ENCODE measurements at regions not wholly inside any gene's neighbourhood (a gene's known extent, or its start where the extent isn't known, plus 50 kb on each side); places are given as distances from the start of the nearest gene placed in this dataset.

DNA sequence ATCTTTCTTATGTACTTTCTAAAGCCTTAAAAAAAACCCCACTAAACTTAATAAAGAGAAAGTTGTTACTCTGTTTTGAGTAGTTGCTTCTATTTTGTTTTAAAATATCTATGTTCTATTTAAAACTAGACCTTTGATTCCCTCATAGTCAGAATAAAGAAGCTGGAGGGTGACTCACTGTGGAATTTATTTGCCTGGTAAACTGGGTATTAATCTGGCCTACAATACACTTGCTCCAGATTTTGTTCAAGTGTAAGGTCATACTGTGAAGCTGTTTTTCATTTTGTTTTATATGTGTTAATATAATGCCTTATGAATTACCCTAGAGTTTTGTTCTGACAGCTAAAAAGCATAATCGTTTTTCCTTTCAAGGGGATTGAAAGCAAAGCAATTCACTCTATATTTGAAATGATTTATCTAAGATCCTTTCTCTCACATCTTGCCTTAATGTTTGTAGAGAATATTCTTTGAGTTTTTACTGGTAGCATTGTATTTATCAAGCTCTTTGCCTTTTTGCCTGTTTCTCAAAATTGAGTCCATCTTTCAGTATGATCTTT, 277.4 kb upstream of the PITX2 start:
- H3K4me1 ChIP-seq (ENCODE audit: control insufficient read depth in 1 of 2, insufficient read depth in 2 of 2, low read length in 2 of 2), result no peaks in the 10 kb centered on the region
- peaks cover 18 to 41% of the 10 kb centered on the region in 2 donors for H3K27me3 ChIP-seq (ENCODE audit: control insufficient read depth in 1 of 2, insufficient read depth in 2 of 2, low read length in 2 of 2)
- no peaks in the 10 kb centered on the region for H3K9me3 ChIP-seq (ENCODE audit: control insufficient read depth in 1 of 2, low read length in 2 of 2)
- no peaks in the 10 kb centered on the region for H3K36me3 ChIP-seq (ENCODE audit: control insufficient read depth in 1 of 2, insufficient read depth in 2 of 2, low read length in 2 of 2)
- H3K9ac ChIP-seq (ENCODE audit: low read depth in 1 of 2, low read length in 2 of 2), result no peak overlapping the region
- H3K4me3 ChIP-seq (ENCODE audit: low read depth in 1 of 2, low read length in 2 of 2), result no peak overlapping the region
- no peak overlapping the region for H3K27ac ChIP-seq (ENCODE audit: low read depth, low read length)

DNA sequence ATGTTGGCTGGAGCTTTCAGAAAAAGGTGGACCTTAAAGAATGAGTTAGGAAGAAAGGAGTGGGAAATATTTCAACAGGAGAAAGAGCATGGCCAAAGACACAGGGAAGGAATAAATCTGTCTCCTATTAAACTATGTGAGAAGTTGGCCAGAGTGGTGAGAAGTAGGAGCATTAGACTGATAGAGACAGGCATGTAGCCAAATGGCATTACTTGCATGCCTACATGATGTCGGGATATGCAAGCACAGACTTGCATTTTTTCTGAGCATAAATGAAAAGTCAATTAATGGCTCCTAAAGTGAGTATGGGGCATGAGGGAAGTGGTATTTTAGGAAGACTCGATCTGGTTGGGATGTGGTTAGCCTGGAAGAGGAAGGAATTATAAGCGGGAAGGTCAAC, 279.6 kb upstream of the PITX2 start:
- Histone ChIP-seq H3K9me3 (ENCODE audit: control insufficient read depth in 1 of 2, low read length in 2 of 2) (no peaks in the 10 kb centered on the region), H3K36me3 (ENCODE audit: control insufficient read depth in 1 of 2, insufficient read depth in 2 of 2, low read length in 2 of 2) (no peaks in the 10 kb centered on the region), H3K4me3 (ENCODE audit: low read depth in 1 of 2, low read length in 2 of 2) (no peak overlapping the region), H3K27me3 (ENCODE audit: control insufficient read depth in 1 of 2, insufficient read depth in 2 of 2, low read length in 2 of 2) (peaks cover 27 to 47% of the 10 kb centered on the region in 2 donors), H3K9ac (ENCODE audit: low read depth in 1 of 2, low read length in 2 of 2) (no peak overlapping the region), H3K27ac (ENCODE audit: low read depth, low read length) (no peak overlapping the region), H3K4me1 (ENCODE audit: control insufficient read depth in 1 of 2, insufficient read depth in 2 of 2, low read length in 2 of 2) (no peaks in the 10 kb centered on the region)

DNA sequence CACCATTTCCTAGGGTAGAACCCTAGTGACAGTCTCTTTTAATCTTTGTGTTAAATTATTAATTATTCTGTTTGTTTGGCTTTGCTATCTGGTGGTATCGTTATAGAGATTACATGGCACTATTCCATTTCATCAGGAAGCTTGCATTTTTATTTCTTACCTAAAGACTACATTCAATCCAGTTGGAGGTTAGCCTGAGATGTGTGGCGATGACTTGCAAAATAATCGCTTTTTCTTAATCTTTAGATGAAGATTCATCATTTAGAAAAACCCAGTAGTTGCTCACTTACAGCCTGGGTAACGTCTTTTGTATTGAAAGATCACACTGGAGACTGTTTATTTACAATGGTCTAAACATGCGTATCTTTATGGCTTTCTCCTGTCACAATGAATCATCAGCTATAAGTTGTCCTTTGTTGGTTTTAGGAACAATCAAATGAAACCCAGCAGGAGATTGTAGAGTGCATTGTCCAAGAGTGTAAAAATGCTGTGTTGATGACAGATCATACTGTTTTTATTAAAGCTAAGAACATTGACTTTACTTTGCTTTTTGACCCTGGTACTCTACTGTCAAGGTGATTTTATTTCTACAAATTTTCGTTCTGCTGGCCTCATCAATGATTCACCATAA, 281.7 kb upstream of the PITX2 start:
- no peak overlapping the region for H3K4me3 ChIP-seq (ENCODE audit: low read depth in 1 of 2, low read length in 2 of 2)
- H3K4me1 ChIP-seq (ENCODE audit: control insufficient read depth in 1 of 2, insufficient read depth in 2 of 2, low read length in 2 of 2), result no peaks in the 10 kb centered on the region
- H3K36me3 ChIP-seq (ENCODE audit: control insufficient read depth in 1 of 2, insufficient read depth in 2 of 2, low read length in 2 of 2), result no peaks in the 10 kb centered on the region
- peaks cover 24 to 44% of the 10 kb centered on the region in 2 donors for H3K27me3 ChIP-seq (ENCODE audit: control insufficient read depth in 1 of 2, insufficient read depth in 2 of 2, low read length in 2 of 2)
- no peak overlapping the region for H3K27ac ChIP-seq (ENCODE audit: low read depth, low read length)
- H3K9me3 ChIP-seq (ENCODE audit: control insufficient read depth in 1 of 2, low read length in 2 of 2), result no peaks in the 10 kb centered on the region
- no peak overlapping the region for H3K9ac ChIP-seq (ENCODE audit: low read depth in 1 of 2, low read length in 2 of 2)

DNA sequence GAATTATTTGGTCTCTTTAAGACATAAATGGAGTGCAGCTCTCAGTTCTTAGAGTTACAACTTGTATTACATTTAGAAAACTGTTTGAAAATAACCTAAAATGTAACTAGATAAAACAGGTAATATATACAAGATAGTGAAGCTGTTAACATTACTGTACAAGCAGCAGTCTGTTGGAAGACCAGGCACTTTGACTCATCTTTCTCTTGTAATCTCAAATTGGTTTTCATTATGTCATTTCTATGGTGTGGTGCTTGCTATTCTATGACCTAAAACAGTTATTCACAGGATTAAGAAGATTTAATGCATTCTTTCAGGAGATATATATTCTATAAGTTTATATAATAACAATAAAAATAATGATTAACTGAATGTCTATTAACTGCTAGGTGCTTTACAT, 282.5 kb upstream of the PITX2 start:
- H3K9me3 ChIP-seq (ENCODE audit: control insufficient read depth in 1 of 2, low read length in 2 of 2), result no peaks in the 10 kb centered on the region
- H3K27me3 ChIP-seq (ENCODE audit: control insufficient read depth in 1 of 2, insufficient read depth in 2 of 2, low read length in 2 of 2), result peaks cover 20 to 44% of the 10 kb centered on the region in 2 donors
- no peak overlapping the region for H3K27ac ChIP-seq (ENCODE audit: low read depth, low read length)
- no peak overlapping the region for H3K4me3 ChIP-seq (ENCODE audit: low read depth in 1 of 2, low read length in 2 of 2)
- H3K9ac ChIP-seq (ENCODE audit: low read depth in 1 of 2, low read length in 2 of 2), result no peak overlapping the region
- H3K4me1 ChIP-seq (ENCODE audit: control insufficient read depth in 1 of 2, insufficient read depth in 2 of 2, low read length in 2 of 2), result no peaks in the 10 kb centered on the region
- no peaks in the 10 kb centered on the region for H3K36me3 ChIP-seq (ENCODE audit: control insufficient read depth in 1 of 2, insufficient read depth in 2 of 2, low read length in 2 of 2)

DNA sequence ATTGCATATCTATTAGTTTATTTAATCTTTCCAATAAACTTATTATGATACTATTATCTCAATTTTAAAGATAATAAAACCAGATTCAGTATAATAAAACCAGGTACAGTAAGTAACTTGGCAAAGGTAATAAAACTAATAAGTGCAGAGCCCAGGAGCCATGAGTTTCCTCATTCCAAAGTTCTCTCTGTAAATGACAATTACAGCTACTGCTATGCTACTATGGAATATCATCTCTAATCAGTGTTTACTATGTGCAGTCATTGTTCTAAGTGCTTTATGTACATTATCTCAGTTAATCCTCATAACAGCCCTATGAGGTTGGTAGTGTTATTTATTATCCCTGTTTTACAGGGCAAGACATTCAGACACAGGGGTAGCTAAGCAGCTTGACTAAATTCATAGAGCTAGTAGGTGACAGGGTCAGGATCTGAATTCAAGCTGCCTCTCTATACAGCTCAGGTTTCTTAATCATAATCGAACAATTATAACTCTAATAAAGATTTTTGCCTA, 285.0 kb upstream of the PITX2 start:
- H3K4me3 ChIP-seq (ENCODE audit: low read depth in 1 of 2, low read length in 2 of 2), result no peak overlapping the region
- no peaks in the 10 kb centered on the region for H3K9me3 ChIP-seq (ENCODE audit: control insufficient read depth in 1 of 2, low read length in 2 of 2)

DNA sequence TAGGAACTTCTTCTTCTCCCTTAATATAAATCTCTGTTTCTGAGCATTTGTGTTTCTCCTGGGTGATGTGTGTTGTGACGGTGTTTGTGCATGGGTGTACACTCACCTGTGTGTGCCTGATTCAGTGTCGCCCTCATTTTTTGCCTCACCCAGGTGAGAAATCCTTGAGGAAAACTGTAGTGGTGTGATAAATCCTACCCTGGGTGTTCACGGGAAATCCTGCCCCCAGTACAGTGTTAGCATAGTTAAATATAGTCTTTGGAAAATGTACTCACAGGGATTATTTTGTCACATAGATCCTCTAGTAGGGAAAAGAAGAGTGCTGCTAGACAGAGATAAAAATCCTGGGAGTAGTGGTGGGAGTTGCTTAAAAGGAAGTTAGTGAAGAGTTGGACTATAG, 291.9 kb upstream of the PITX2 start:
- H3K27ac ChIP-seq (ENCODE audit: low read depth, low read length), result no peak overlapping the region
- H3K9ac ChIP-seq (ENCODE audit: low read depth in 1 of 2, low read length in 2 of 2), result no peak overlapping the region
- H3K36me3 ChIP-seq (ENCODE audit: control insufficient read depth in 1 of 2, insufficient read depth in 2 of 2, low read length in 2 of 2), result no peaks in the 10 kb centered on the region
- peaks cover 22 to 36% of the 10 kb centered on the region in 2 donors for H3K27me3 ChIP-seq (ENCODE audit: control insufficient read depth in 1 of 2, insufficient read depth in 2 of 2, low read length in 2 of 2)
- H3K4me3 ChIP-seq (ENCODE audit: low read depth in 1 of 2, low read length in 2 of 2), result no peak overlapping the region
- H3K4me1 ChIP-seq (ENCODE audit: control insufficient read depth in 1 of 2, insufficient read depth in 2 of 2, low read length in 2 of 2), result no peaks in the 10 kb centered on the region
- no peaks in the 10 kb centered on the region for H3K9me3 ChIP-seq (ENCODE audit: control insufficient read depth in 1 of 2, low read length in 2 of 2)

More for the DNA sequence above, 285.0 kb upstream of the PITX2 start:
- H3K36me3 ChIP-seq (ENCODE audit: control insufficient read depth in 1 of 2, insufficient read depth in 2 of 2, low read length in 2 of 2), result no peaks in the 10 kb centered on the region
- no peaks in the 10 kb centered on the region for H3K4me1 ChIP-seq (ENCODE audit: control insufficient read depth in 1 of 2, insufficient read depth in 2 of 2, low read length in 2 of 2)
- peaks cover 16 to 33% of the 10 kb centered on the region in 2 donors for H3K27me3 ChIP-seq (ENCODE audit: control insufficient read depth in 1 of 2, insufficient read depth in 2 of 2, low read length in 2 of 2)
- no peak overlapping the region for H3K27ac ChIP-seq (ENCODE audit: low read depth, low read length)
- H3K9ac ChIP-seq (ENCODE audit: low read depth in 1 of 2, low read length in 2 of 2), result no peak overlapping the region

DNA sequence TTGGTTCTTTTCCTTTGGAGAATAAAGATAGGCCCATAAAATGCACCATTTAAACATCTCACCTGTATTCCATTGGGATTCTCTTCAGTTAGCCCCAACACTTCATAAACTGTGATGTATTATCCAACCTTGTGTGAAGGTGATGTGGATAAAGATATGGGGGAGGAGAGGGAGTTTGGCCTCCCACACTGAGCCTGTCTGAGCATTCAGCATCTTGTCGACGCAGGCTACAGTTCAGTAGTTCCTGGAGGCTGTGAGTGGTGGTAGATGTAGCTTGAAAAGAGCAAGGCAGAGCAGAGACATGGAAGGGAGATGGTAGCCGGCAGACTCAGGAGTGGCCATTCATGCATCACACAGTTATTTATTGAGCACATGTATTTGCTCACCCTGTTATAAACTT, 292.4 kb upstream of the PITX2 start:
- no peak overlapping the region for H3K27ac ChIP-seq (ENCODE audit: low read depth, low read length)
- H3K9me3 ChIP-seq (ENCODE audit: control insufficient read depth in 1 of 2, low read length in 2 of 2), result no peaks in the 10 kb centered on the region
- H3K27me3 ChIP-seq (ENCODE audit: control insufficient read depth in 1 of 2, insufficient read depth in 2 of 2, low read length in 2 of 2), result peaks cover 25 to 32% of the 10 kb centered on the region in 2 donors
- H3K4me3 ChIP-seq (ENCODE audit: low read depth in 1 of 2, low read length in 2 of 2), result no peak overlapping the region
- no peak overlapping the region for H3K9ac ChIP-seq (ENCODE audit: low read depth in 1 of 2, low read length in 2 of 2)
- H3K4me1 ChIP-seq (ENCODE audit: control insufficient read depth in 1 of 2, insufficient read depth in 2 of 2, low read length in 2 of 2), result no peaks in the 10 kb centered on the region
- no peaks in the 10 kb centered on the region for H3K36me3 ChIP-seq (ENCODE audit: control insufficient read depth in 1 of 2, insufficient read depth in 2 of 2, low read length in 2 of 2)

DNA sequence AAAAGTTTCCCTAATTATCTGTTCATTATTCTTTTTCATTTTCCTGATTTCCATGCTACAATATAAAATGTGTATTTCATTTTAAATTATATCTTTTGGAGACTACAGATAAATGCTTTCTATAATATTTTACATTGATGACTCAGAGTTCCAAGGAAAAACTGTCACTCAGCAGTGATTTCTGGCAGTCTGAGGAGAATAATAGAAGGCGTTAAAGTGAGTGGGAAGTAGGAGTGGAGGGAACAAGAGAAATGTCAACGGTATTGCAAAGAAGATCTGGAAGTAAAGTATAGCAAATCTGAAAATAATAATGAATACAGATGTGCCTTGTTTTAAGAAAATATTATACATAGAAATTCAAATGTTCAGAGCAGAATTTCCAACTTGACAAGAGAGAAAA, 293.6 kb upstream of the PITX2 start:
- Histone ChIP-seq H3K27me3 (ENCODE audit: control insufficient read depth in 1 of 2, insufficient read depth in 2 of 2, low read length in 2 of 2) (peaks cover 21 to 29% of the 10 kb centered on the region in 2 donors), H3K4me3 (ENCODE audit: low read depth in 1 of 2, low read length in 2 of 2) (no peak overlapping the region), H3K36me3 (ENCODE audit: control insufficient read depth in 1 of 2, insufficient read depth in 2 of 2, low read length in 2 of 2) (no peaks in the 10 kb centered on the region), H3K4me1 (ENCODE audit: control insufficient read depth in 1 of 2, insufficient read depth in 2 of 2, low read length in 2 of 2) (no peaks in the 10 kb centered on the region), H3K27ac (ENCODE audit: low read depth, low read length) (no peak overlapping the region), H3K9ac (ENCODE audit: low read depth in 1 of 2, low read length in 2 of 2) (no peak overlapping the region), H3K9me3 (ENCODE audit: control insufficient read depth in 1 of 2, low read length in 2 of 2) (no peaks in the 10 kb centered on the region)

DNA sequence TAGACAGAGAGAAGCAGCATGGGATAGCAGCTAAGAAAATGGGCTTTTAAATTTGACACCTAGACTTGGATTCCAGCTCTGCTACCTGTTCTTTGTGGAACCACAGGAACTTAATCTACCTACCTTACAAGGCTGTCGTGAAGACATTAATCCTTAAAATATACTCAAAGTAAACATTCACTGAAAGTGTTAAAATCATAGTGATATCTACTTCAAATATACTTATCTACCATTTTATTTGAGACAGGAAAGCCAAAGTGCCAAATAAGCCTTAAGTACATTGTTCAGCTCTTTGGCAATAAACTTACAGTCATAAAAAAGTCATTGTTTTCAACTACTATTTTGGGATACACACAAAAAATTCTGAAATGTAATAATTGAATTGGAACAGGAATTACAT, 295.0 kb upstream of the PITX2 start:
- Histone ChIP-seq H3K9ac (ENCODE audit: low read depth in 1 of 2, low read length in 2 of 2) (no peak overlapping the region), H3K36me3 (ENCODE audit: control insufficient read depth in 1 of 2, insufficient read depth in 2 of 2, low read length in 2 of 2) (no peaks in the 10 kb centered on the region), H3K27ac (ENCODE audit: low read depth, low read length) (no peak overlapping the region), H3K27me3 (ENCODE audit: control insufficient read depth in 1 of 2, insufficient read depth in 2 of 2, low read length in 2 of 2) (peaks cover 24 to 42% of the 10 kb centered on the region in 2 donors), H3K9me3 (ENCODE audit: control insufficient read depth in 1 of 2, low read length in 2 of 2) (no peaks in the 10 kb centered on the region), H3K4me3 (ENCODE audit: low read depth in 1 of 2, low read length in 2 of 2) (no peak overlapping the region), H3K4me1 (ENCODE audit: control insufficient read depth in 1 of 2, insufficient read depth in 2 of 2, low read length in 2 of 2) (no peaks in the 10 kb centered on the region)

DNA sequence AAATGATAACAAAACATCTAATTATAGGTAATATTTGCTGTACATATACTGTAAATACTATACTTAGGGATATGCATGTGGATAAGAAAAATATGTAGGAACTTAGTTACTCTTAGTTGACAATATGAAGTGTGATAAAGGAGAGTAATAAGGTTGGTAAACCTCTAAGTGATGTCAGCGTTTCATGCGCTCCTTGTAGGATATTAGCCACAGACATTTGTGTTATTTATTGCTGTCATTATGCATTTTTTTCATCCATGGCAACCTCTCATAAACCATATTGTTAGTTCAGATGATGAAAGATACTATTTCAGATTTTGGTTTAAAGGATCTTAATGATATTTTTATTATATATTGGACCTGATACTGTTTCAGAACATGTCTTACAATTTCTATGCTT, 298.1 kb upstream of the PITX2 start:
- Histone ChIP-seq H3K36me3 (ENCODE audit: control insufficient read depth in 1 of 2, insufficient read depth in 2 of 2, low read length in 2 of 2) (no peaks in the 10 kb centered on the region), H3K9ac (ENCODE audit: low read depth in 1 of 2, low read length in 2 of 2) (no peak overlapping the region), H3K27ac (ENCODE audit: low read depth, low read length) (no peak overlapping the region), H3K27me3 (ENCODE audit: control insufficient read depth in 1 of 2, insufficient read depth in 2 of 2, low read length in 2 of 2) (peaks cover 14 to 23% of the 10 kb centered on the region in 2 donors), H3K4me3 (ENCODE audit: low read depth in 1 of 2, low read length in 2 of 2) (no peak overlapping the region), H3K9me3 (ENCODE audit: control insufficient read depth in 1 of 2, low read length in 2 of 2) (no peaks in the 10 kb centered on the region), H3K4me1 (ENCODE audit: control insufficient read depth in 1 of 2, insufficient read depth in 2 of 2, low read length in 2 of 2) (no peaks in the 10 kb centered on the region)

All from duodenal mucosa (tissue), 2 donors.